ENCODE measurements at regions not wholly inside any gene's neighbourhood (a gene's known extent, or its start where the extent isn't known, plus 50 kb on each side); places are given as distances from the start of the nearest gene placed in this dataset.
A peak's percentile ranks its signal among the peaks of the same experiment; 100 is the strongest.
"Not testable (repeated sequence)": the region's sequence is repeated elsewhere in the genome, so short reads cannot be mapped to it uniquely, and the experiment has no call there.

DNA sequence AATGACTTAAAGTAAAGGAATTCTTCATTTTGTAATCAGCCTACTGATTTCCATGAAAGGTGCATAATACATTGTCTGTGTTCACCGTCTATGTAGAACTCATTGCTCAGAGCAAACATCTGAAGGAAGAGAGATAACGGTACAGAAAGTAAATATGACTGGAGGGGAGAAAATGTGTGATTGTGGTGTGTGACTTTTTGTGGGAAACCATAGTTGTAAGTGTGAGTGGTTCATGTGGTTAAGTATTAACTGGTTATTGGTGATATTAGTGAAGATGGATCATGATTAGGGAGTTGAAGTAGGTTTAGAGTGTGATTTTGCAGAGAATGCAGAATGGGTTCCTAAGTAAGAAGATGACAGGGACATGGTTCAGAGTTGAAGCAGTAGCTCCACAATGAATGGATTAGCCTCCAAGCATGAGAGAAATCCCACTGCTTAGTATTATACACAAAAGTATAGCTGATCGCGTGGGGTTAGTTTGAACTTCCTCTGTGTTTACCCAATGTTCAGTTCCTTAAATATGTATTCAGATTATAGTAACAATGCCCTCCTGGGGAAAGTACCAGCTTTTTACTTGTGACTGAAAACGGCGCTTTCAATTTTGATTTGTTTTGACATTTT lies 368.9 kb downstream of the UTRN start:
- DNase-seq = no peak

DNA sequence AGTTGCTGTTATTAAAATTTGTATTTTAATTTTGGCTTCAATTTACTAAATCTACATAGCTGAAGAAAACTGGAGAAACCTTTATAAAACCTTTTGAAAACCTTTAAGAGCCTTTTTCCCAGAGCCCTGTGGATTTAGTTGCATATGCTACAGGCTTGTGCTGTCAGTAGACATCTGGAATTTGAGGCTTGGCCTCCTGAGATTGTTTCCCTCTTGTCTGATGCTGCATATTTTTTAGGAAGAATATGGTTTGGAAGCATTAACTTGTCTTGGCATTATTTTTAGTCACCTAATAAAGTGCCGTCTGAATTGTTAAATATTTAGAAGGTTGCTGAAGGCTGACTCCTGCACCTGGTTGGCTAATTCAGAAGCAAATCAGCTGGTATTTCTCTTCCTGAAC lies 369.4 kb downstream of the UTRN start:
- no peak for DNase-seq

DNA sequence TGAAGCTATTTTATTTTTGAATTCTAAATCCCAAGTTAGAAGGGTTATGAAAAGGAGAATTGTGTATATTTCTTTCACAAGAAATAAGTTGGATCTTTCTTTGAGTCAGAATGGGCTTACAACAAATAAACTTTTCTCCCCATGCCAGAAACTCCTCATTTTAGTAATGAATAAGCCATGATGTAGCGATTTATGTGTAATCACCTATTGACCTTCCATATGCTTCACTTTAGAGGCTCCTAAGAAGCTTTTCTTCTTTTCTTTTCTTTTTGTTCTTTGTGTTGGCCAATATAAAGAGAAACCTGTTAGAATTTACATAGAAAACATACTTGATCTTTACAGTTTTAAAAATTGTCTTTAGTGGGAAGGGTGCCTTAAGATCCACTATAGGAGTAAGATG lies 370.2 kb downstream of the UTRN start:
- no peak for DNase-seq

DNA sequence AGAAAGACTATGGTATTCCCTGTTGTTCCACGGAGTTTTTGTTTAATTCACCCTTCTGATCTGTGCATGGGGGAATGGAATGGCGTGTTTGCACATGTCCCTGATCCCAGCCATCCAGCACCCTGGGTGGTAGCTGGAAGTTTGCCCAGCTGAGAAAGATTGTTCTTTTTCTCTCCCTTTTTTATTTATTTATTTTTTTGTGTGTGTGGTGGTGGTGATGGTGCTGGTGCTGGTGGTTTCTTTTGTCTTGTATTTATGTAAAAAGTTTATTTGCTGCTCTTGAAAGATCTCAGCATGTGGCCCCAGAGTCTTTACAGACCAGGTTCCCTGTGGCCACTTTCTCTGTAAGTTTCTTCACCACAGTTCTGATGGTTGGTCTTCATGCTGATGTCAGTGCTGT lies 372.6 kb downstream of the UTRN start:
- no peak for DNase-seq

DNA sequence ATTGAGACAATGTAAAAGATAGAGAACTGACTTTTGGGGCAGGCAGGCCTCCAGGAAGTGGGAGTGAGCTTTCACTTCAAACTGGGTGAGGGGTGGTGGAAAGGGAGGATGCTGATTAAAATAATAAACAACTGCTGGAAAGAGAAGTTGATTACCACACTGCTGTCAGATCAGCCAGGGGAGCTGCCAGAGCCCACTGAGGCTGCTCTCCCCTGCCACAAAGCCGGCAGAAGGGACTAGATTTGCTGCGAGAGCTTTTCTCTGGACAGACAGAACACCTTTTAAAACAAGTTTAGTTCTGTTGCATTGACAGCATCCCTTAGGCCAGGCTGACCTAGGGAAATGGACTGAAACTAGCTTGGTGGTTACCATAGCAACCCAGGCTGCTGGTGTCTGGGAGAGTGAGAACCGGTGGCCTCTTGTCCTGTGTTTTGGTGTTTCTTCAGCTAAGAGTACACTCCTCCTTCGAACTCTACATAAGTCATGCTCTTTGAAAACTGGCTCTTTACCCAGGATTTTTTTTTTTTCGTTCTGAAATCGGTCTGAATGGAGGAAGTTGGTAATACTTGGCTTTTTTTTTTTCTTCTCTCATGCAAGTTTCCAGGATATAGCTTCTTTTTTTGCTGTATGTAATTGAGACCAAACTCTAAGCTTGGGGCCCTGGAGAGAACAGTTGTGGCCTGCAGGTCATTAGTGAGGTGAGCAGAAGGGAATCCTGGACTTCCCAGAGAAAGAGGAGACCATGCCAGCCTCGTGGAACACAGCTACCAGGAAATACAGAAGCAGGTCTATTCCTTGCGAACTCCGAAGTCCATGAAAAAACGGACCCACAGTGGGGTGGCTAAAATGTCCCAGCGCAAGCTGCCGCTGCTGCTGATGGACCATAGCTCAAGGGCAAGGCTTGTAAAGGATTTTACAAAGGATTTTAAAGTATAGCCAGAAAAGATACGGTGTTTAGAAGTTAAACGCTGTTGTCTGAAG lies 374.4 kb downstream of the UTRN start:
- peak; percentile 42 to 47 for DNase-seq

DNA sequence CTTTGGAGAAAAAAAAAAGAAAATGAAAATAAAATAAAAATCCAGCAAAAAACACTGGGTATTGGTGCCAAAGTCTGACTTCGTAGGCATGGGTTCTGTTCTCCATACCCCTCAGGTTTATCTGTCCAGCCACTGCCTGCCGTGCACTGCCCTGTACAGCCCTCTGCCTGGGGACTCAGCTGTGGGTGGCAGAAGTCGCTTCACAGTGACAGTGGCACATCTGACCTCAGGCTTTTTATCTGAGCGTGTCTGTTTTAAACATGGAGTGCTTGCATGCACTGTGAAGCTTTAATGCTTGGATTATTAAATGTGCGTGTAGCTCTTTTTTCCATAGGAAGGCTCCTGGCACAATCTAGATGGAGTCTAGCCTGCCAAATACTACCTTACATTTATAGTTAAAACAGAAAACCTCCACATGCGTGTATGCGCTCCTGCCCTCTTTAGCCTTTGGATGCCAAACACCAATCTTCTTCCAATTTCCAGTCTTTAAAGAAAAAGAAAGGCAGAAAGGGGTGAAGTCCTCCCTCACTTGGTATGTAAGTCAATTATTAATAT lies 375.5 kb downstream of the UTRN start:
- no peak for DNase-seq

DNA sequence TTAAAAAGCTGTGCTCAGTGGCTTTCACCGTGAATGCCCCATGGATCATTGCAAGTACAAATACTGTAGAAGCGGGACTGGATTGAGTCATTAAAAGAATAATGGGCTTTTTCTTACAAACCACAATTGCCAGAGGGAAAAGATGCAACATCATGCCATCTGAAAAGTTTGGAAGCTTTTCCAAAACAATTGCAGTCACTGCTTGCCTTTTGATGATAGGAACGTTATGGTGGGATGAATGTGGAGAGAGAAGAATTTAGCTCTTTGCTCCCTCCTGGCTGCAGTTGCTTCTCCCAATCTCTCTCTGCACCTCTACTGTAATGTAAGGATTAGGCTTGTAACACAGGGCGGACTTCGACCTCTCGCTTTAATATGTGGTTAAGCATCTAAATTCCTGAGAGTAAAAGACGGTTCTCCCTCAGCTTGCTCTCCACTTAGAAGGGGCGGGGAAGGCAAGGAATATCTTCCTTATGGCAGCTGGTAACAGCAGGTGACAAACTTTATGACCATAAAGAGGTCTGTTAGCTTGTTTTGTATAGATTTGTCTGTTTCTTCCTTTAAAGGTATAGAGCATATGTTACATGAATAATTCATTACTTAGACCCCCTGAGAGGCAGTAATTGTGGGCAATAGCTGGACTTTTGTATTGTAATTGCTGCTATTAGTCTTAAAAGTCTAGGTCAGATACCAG lies 376.1 kb downstream of the UTRN start:
- no peak for DNase-seq

DNA sequence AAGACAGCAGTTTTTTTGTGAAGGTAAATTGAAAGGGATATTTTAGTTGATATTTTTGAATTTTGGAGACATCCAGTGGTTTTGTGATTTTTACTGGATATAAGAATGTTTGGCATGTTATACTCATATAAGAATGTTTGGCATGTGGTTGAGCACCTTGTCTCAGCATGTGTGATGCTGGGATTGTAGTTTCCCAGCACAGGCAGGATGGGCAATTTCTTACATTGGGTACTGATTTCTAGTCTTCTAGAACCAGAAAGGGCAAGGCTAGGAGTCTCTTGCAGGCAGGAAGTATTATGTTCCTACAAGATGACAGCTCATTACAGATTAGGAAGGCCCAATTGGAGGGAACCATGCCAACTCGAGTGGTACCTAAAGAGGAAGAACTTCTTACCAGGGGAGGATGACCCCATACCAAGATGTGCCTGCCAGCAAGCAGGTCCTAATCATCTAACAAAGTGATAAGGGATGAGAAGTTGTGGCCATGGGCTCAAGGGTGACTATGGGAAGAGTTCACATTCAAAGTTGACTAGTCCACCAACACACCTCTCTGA lies 377.8 kb downstream of the UTRN start:
- DNase-seq = no peak

DNA sequence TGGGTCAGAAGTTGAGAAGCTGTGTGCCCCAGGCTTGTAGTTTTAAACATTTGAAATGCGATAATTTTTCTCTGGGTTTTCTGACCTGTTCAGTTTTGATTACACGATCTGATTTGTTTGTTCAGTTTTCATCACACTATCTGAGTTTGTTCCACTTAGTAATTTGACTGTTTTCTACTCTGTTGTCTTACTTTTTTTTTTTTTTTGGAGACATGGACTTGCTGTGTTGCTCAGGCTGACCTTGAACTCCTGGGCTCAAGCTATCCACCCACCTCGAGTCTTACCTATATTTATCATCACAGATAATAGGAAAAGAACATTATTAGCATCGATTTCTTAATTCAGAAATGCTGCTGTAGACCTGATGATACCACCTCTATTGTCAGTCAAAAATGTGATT lies 379.1 kb downstream of the UTRN start:
- no peak for DNase-seq

DNA sequence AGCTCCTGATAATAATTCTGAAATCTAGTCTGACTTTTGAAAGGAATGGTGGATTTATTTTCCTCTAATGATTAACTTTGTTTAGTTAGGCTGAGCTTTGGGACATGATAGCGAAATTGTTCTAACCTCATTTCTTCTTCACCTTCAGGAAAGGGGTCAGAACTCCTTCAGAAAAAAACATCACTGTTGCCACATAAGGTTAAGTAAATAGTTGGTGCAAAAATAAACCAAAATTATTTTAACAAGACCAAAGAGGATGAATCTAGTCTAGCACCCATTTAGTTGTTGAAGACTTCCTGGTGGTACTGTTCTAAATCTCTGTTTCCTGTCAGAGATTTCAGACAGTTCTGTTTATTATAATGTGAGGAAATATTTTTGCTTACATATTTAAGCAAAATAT lies 379.8 kb downstream of the UTRN start:
- no peak for DNase-seq

DNA sequence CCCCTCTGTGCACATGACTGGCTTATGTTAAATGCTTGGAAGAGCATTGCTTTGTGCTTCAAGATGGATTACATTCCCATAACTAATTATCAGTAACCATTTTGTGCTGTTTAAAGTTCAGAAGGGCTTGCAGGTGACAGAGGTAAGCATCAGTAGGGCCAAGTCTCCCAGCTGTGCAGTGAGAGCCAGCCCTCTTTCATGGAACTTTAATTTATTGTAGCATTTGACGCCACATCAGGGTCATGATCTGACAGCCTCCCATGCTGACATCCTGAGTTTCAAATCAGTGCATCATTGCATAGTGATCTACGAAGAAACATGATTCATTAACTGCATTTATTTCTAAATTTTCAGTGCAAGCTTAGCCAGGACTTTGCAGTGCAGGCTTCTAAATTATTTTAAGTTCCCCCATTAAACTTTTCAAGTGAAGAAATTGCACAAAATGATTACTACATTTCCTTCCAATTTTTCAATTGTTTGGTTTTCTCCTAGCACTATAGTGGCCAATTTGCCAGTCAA lies 380.9 kb downstream of the UTRN start:
- DNase-seq = no peak

DNA sequence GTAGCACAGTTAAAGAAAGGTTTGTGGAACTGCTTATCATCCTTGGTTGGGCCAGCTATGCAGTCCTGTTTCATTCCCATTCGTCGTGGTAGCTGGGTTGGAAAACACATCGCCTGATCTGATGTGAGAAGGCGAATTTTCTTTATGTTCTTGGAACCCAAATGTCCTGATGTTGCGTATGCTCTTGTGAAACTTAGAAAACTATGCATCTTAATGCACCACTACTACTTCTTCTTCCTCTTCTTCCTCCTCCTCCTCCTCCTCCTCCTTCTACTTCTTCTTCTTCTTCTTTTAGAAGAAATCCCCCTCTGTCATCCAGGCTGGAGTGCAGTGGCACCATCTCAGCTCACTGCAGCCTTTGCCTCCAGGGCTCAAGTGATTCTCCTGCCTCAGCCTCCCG lies 381.6 kb downstream of the UTRN start:
- DNase-seq = no peak

DNA sequence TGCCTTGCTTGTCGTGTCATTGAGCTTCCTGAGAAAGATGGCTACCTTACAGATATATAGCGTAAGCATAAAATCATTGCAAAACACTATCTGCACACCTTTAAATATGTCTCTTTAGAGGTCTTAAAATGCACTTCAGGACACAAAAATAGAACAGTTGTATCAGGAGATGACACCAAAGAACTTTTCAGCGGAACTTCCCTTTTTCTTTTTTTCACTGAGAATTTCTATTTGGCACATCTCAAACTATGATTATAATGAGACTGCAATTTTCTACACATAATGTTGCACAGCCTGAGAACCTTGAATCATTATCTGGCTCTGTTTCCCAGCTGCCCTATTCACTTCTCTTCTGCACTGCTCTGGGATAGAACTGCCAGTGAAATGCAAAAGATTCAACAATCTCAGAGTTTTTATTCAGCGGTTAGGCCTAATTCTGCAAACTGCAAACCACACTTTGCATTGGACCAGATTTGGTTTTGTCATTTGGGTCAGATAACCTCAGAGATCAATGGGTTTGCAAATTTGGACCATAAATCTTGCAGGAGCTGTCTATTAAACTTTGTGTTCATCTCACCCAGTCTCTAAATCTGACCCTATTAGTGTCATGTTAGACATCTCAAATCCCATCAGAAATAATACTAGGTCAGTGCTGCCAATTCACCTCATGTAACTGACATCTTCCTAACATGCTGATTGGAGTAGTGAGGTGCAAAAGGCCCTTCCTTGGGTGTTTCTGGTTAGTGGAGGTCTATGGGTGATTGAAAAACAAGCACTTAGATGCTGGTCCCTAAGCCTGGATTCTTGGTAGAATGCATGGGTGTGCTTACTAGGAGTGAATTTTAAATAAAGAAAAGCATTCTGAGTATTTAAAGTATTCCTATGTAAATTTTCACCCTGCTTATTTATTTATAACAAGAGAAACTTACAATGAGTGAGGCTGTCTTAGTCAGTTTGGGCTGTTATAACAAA lies 382.7 kb downstream of the UTRN start:
- no peak for DNase-seq

DNA sequence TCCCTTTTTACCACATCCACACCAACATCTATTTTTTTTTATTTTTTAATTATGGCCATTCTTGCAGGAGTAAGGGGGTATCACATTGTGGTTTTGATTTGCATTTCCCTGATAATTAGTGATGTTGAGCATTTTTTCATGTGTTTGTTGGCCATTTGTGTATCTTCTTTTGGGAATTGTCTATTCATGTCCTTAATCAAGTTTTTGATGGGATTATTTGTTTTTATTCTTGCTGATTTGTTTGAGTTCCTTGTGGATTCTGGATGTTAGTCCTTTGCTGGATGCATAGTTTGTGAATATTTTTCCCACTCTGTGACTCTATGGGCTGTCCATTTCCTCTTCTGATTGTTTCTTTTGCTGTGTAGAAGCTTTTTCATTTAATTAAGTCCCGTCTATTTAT lies 385.1 kb downstream of the UTRN start:
- DNase-seq = not testable (repeated sequence)

DNA sequence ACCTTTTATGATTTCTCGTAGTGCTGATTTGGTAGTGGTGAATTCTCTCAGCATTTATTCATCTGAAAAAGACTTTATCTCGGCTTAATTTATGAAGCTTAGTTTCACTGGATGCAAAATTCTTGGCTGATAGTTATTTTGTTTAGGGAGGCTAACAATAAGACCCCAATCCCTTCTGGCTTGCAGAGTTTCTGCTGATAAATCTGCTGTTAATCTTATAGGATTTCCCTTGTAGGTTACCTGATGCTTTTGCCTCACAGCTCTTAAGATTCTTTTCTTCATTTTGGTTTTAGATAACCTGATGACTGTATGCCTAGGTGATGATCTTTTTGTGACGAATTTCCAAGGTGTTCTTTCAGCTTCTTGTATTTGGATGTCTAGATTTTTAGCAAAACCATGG lies 388.7 kb downstream of the UTRN start:
- no peak for DNase-seq

DNA sequence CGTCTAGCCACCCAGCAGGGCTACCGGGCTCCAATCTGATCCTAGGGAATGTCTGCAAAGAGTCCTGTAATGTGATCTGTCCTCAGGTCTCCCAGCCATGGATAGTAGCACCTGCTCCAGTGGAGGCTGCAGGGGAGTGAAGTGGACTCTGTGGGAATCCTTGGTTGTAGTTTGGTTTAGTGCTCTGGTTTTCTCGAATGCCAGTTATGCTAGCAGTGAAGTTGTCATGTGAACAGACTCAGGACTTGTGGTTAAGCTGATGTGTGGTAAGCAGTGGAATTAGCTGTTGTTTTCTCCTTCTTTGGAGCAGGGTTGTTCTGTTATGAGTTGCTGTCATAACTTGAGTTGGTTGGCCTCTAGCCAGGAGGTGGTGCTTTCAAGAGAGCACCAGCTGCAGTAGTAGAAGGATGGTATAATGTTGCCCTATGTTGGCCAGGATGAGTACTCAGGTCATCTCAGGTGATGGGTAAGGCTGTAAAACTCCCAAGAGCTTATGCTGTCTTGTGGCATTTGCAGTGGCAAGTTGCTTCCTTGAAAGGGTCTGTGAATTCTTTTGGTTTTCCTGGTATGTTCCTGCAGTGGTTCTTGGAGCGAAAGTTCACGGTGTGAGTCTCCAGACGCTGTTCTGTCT lies 390.2 kb downstream of the UTRN start:
- DNase-seq = no peak

DNA sequence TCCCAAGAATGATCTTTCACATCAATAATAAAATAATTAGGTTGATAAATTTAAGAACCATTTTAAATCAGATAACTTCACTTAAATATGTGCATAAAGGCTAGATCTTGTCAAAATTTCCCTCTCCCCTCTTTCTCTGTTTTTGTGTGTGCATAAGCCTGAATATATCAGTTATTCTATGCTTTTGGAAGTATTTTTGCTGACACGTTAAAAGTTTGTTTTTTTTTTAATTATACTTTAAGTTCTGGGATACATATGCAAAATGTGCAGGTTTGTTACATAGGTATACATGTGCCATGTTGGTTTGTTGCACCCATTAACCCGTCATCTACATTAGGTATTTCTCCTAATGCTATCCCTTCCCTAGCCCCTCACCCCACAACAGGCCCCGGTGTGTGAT lies 391.2 kb downstream of the UTRN start:
- not testable (repeated sequence) for DNase-seq

DNA sequence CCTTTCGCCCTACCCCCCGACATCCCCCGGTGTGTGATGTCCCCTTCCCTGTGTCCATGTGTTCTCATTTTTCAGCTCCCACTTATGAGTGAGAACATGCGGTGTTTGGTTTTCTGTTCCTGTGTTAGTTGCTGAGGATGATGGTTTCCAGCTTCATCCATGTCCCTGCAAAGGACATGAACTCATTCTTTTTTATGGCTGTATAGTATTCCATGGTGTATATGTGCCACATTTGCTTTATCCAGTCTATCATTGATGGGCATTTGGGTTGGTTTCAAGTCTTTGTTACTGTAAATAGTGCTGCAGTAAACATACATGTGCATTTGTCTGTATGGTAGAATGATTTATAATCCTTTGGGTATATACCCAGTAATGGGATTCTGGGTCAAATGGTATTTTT lies 392.1 kb downstream of the UTRN start:
- not testable (repeated sequence) for DNase-seq

DNA sequence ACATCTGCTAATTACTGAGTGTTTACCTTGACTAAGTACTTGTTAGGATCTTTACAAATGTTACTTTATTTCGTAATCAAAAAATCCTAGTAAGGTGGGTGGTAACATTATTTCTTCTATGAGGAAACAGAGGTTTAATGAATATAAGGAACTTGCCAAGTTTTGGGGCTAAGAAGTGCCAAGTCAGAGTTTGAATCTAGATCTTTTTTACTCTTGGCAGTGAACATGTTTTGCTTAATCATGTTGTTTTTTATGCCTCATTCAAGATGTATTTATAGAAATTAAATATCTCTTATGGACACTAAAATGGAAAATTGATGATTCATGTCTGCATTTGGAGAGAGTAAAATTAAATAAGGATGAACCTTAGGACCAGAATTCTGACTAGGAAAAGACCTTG lies 393.7 kb downstream of the UTRN start:
- DNase-seq = peak in 1 of 2 donors; percentile 45

DNA sequence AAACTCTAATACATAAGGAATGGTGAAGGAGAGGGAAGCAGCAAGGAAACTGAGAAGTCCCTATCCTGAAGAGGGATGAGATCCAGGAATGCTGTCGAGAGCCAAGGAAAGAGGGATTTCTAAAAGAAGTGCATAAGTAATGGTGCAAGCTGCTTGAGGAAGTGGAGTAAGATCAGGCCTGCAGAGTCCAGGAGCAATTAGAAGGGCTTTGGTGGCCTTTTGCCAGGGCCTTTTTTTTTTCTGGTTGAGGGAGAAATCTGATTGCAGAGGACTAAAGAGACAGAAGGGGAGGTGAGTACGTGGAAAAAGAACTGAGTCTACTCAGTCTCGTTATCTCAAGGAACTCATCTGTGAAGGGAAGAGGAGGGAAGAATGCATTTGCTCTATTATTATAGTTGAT lies 396.2 kb downstream of the UTRN start:
- DNase-seq = no peak

Measured in right lung (tissue), 2 donors.